ENCODE measurements at regions not wholly inside any gene's neighbourhood (a gene's known extent, or its start where the extent isn't known, plus 50 kb on each side); places are given as distances from the start of the nearest gene placed in this dataset.

GRCh38 chr11:26225646-26226045 lies 106.3 kb upstream of the ANO3 start:
- TF ChIP-seq CTCF (IDR thresholded peaks at IDR 0.05; ENCODE audit: borderline replicate concordance, insufficient read depth, low read depth, low read length) = no peak

GRCh38 chr11:26227301-26227746 lies 104.6 kb upstream of the ANO3 start:
- H3K4me3 ChIP-seq (ENCODE audit: low read depth, low read length) = no peak overlapping the region
- TF ChIP-seq CTCF (IDR thresholded peaks at IDR 0.05; ENCODE audit: borderline replicate concordance, insufficient read depth, low read depth, low read length) = peak; percentile 14; the same call in 1 of the 2 replicates

More at GRCh38 chr11:26225646-26226045, 106.3 kb upstream of the ANO3 start:
- no peak overlapping the region for H3K4me3 ChIP-seq (ENCODE audit: low read depth, low read length)

GRCh38 chr11:26227883-26228502 lies 103.9 kb upstream of the ANO3 start:
- no peak overlapping the region for H3K4me3 ChIP-seq (ENCODE audit: low read depth, low read length)
- no peak for TF ChIP-seq CTCF (IDR thresholded peaks at IDR 0.05; ENCODE audit: borderline replicate concordance, insufficient read depth, low read depth, low read length)

- H3K4me3 ChIP-seq (ENCODE audit: low read depth, low read length) = no peak overlapping the region
- TF ChIP-seq CTCF (IDR thresholded peaks at IDR 0.05; ENCODE audit: borderline replicate concordance, insufficient read depth, low read depth, low read length) = no peak
These were observed 103.2 kb upstream of the ANO3 start for GRCh38 chr11:26228778-26229177.

GRCh38 chr11:26229257-26229656 lies 102.7 kb upstream of the ANO3 start:
- H3K4me3 ChIP-seq (ENCODE audit: low read depth, low read length) = no peak overlapping the region
- TF ChIP-seq CTCF (IDR thresholded peaks at IDR 0.05; ENCODE audit: borderline replicate concordance, insufficient read depth, low read depth, low read length) = no peak

- TF ChIP-seq CTCF (IDR thresholded peaks at IDR 0.05; ENCODE audit: borderline replicate concordance, insufficient read depth, low read depth, low read length) = no peak
- no peak overlapping the region for H3K4me3 ChIP-seq (ENCODE audit: low read depth, low read length)
These were observed 101.9 kb upstream of the ANO3 start for GRCh38 chr11:26229981-26230380.

- no peak for TF ChIP-seq CTCF (IDR thresholded peaks at IDR 0.05; ENCODE audit: borderline replicate concordance, insufficient read depth, low read depth, low read length)
- H3K4me3 ChIP-seq (ENCODE audit: low read depth, low read length) = no peak overlapping the region
These were observed 100.7 kb upstream of the ANO3 start for GRCh38 chr11:26231252-26231661.
